ENCODE measurements at regions not wholly inside any gene's neighbourhood (a gene's known extent, or its start where the extent isn't known, plus 50 kb on each side); places are given as distances from the start of the nearest gene placed in this dataset.
"Not testable (repeated sequence)": the region's sequence is repeated elsewhere in the genome, so short reads cannot be mapped to it uniquely, and the experiment has no call there.

DNA sequence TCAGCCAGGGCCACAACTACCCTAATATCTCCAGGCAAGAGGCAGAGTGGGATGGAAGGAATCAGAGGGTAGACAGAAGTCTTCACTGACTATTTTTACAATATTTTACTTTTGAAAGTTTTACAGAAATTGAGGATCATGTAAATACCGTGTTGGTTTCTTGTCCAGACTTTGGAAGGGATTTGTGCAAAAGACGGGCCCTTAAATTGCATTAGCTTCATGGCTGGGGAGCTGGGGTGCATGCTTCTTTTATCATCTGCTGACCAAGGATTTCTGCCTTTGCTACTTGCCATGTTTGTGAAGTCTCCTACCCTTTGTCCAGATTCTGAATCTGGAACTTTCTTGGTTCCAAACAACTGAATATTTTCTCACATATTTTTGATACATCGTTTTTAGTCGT lies 107.7 kb upstream of the GRIN3A start:
- POLR2A ChIA-PET: no interaction called here

DNA sequence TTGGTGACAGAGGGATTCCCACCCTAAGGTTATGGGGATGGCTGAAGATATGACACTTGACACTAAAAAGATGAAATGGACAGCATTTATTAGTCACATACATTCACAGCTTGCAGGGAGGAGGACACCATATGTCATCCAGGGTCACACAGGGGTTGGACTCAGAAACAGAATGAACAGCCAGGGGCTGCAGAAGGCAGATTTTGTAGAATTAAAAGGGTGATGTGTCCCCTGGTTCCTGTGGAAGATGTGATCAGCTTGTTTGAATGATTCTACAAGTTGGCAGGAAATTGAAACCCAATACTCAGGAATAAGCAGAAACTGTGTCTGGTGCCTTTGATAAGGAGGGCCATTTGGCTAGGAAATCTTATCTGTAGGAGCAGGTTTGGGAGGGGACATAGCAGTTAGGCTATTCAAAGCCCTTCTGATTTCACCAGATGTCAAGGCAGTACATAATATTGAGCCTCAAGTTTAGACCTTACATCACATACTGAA lies 102.3 kb upstream of the GRIN3A start:
- Histone ChIP-seq H3K27ac (ENCODE audit: low read depth in 2 of 2, low read length in 1 of 2) (no peak overlapping the region), H3K36me3 (replicated peaks in 1 of 2; ENCODE audit: control insufficient read depth in 1 of 2, insufficient read depth in 2 of 2, low read length in 1 of 2) (no peaks in the 10 kb centered on the region), H3K4me1 (ENCODE audit: control insufficient read depth in 1 of 2, insufficient read depth in 2 of 2, low read depth in 1 of 2, low read length in 1 of 2) (no peaks in the 10 kb centered on the region), H2AFZ (ENCODE audit: low read depth) (no peak overlapping the region), H3F3A (replicated peaks; ENCODE audit: insufficient read depth) (no peaks in the 10 kb centered on the region), H3K9ac (no peak overlapping the region), H3K9me3 (no peaks in the 10 kb centered on the region), H3K27me3 (ENCODE audit: insufficient read depth) (no peaks in the 10 kb centered on the region), H3K79me2 (ENCODE audit: insufficient read depth) (no peaks in the 10 kb centered on the region), H3K4me3 (ENCODE audit: low read depth in 2 of 2, low read length in 1 of 2) (no peak overlapping the region), H3K9me2 (no peaks in the 10 kb centered on the region), H3K4me2 (no peak overlapping the region), H4K20me1 (ENCODE audit: insufficient read depth) (no peaks in the 10 kb centered on the region)
- TF ChIP-seq, protein P1, sequence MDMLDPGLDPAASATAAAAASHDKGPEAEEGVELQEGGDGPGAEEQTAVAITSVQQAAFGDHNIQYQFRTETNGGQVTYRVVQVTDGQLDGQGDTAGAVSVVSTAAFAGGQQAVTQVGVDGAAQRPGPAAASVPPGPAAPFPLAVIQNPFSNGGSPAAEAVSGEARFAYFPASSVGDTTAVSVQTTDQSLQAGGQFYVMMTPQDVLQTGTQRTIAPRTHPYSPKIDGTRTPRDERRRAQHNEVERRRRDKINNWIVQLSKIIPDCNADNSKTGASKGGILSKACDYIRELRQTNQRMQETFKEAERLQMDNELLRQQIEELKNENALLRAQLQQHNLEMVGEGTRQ (IDR thresholded peaks at IDR 0.05; ENCODE audit: borderline replicate concordance, low read depth, low read length): no peak
- TF ChIP-seq GATA2 (CRISPR knock-in tag; IDR thresholded peaks at IDR 0.05): no peak
- ChIA-PET CTCF (no interaction called here), POLR2A (no interaction called here)
- no peak for DNase-seq

More for the DNA sequence above, 107.7 kb upstream of the GRIN3A start:
- Histone ChIP-seq H3K4me3 (ENCODE audit: low read depth in 2 of 2, low read length in 1 of 2) (no peak overlapping the region), H3F3A (replicated peaks; ENCODE audit: insufficient read depth) (no peaks in the 10 kb centered on the region), H3K9ac (no peak overlapping the region), H3K4me2 (no peak overlapping the region), H2AFZ (ENCODE audit: low read depth) (no peak overlapping the region), H3K36me3 (replicated peaks in 1 of 2; ENCODE audit: control insufficient read depth in 1 of 2, insufficient read depth in 2 of 2, low read length in 1 of 2) (no peaks in the 10 kb centered on the region), H3K27me3 (ENCODE audit: insufficient read depth) (no peaks in the 10 kb centered on the region), H4K20me1 (ENCODE audit: insufficient read depth) (no peaks in the 10 kb centered on the region), H3K4me1 (ENCODE audit: control insufficient read depth in 1 of 2, insufficient read depth in 2 of 2, low read depth in 1 of 2, low read length in 1 of 2) (no peaks in the 10 kb centered on the region), H3K9me2 (no peaks in the 10 kb centered on the region), H3K79me2 (ENCODE audit: insufficient read depth) (no peaks in the 10 kb centered on the region), H3K9me3 (no peaks in the 10 kb centered on the region), H3K27ac (ENCODE audit: low read depth in 2 of 2, low read length in 1 of 2) (no peak overlapping the region)
- DNase-seq: no peak
- 3% methylated on average over 4 of the region's 4 CpGs for WGBS (ENCODE audit: low lambda C conversion rate)
- TF ChIP-seq YY1 (IDR thresholded peaks at IDR 0.05; ENCODE audit: low read depth) (no peak), SMC3 (IDR thresholded peaks at IDR 0.05; ENCODE audit: low read depth, low read length) (no peak), RAD21 (IDR thresholded peaks at IDR 0.05; ENCODE audit: low read length) (no peak)
- TF ChIP-seq, protein P2, sequence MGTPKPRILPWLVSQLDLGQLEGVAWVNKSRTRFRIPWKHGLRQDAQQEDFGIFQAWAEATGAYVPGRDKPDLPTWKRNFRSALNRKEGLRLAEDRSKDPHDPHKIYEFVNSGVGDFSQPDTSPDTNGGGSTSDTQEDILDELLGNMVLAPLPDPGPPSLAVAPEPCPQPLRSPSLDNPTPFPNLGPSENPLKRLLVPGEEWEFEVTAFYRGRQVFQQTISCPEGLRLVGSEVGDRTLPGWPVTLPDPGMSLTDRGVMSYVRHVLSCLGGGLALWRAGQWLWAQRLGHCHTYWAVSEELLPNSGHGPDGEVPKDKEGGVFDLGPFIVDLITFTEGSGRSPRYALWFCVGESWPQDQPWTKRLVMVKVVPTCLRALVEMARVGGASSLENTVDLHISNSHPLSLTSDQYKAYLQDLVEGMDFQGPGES (IDR thresholded peaks at IDR 0.05; ENCODE audit: low read depth, low read length): no peak
- CTCF ChIA-PET: no interaction called here

- H3K4me3 ChIP-seq (ENCODE audit: low read depth in 2 of 2, low read length in 1 of 2); H3K27ac ChIP-seq (ENCODE audit: low read depth in 2 of 2, low read length in 1 of 2); H3K4me1 ChIP-seq (ENCODE audit: control insufficient read depth in 1 of 2, insufficient read depth in 2 of 2, low read depth in 1 of 2, low read length in 1 of 2); H3K9ac ChIP-seq; DNase-seq; H3K9me2 ChIP-seq; H3K79me2 ChIP-seq (ENCODE audit: insufficient read depth); H3K36me3 ChIP-seq (replicated peaks in 1 of 2; ENCODE audit: control insufficient read depth in 1 of 2, insufficient read depth in 2 of 2, low read length in 1 of 2); H2AFZ ChIP-seq (ENCODE audit: low read depth); H3K4me2 ChIP-seq; H3K9me3 ChIP-seq; POLR2A ChIA-PET; H3K27me3 ChIP-seq (ENCODE audit: insufficient read depth); H3F3A ChIP-seq (replicated peaks; ENCODE audit: insufficient read depth); H4K20me1 ChIP-seq (ENCODE audit: insufficient read depth); CTCF ChIA-PET: not testable (repeated sequence)
- WGBS (ENCODE audit: low lambda C conversion rate): 29% methylated on average over 4 of the region's 4 CpGs
Observed at GRCh38 chr9:101838988-101839387, 100.5 kb upstream of the GRIN3A start.
